Glutamatergic neuron (in vitro differentiated cells): ENCODE measurements at regions not wholly inside any gene's neighbourhood (a gene's known extent, or its start where the extent isn't known, plus 50 kb on each side); places are given as distances from the start of the nearest gene placed in this dataset.

Experiments used
- DNase-seq: peaks from one replicate; pipeline ENCODE4 v3.0.0; 2022
- H3K27ac Mint-ChIP-seq: one replicate; pipeline ENCODE4 v1.8.0; 2020; ENCODE audit warnings: mild to moderate bottlenecking, mixed read lengths, inconsistent platforms; ENCODE audit not compliant: unreplicated experiment
- H3K27me3 Mint-ChIP-seq: one replicate; pipeline ENCODE4 v1.8.0; 2020; ENCODE audit warnings: mild to moderate bottlenecking, moderate library complexity, mixed read lengths, inconsistent platforms; ENCODE audit not compliant: unreplicated experiment
- H3K36me3 Mint-ChIP-seq: one replicate; pipeline ENCODE4 v1.8.0; 2020; ENCODE audit warnings: mild to moderate bottlenecking, mixed read lengths, inconsistent platforms; ENCODE audit not compliant: unreplicated experiment
- H3K4me1 Mint-ChIP-seq: one replicate; pipeline ENCODE4 v1.8.0; 2020; ENCODE audit warnings: mild to moderate bottlenecking, low read depth, mixed read lengths, inconsistent platforms; ENCODE audit not compliant: unreplicated experiment
- H3K4me3 Mint-ChIP-seq: one replicate; pipeline ENCODE4 v1.8.0; 2020; ENCODE audit warnings: mild to moderate bottlenecking, mixed read lengths, inconsistent platforms; ENCODE audit not compliant: unreplicated experiment
- H3K9me3 Mint-ChIP-seq: one replicate; pipeline ENCODE4 v1.8.0; 2020; ENCODE audit warnings: mild to moderate bottlenecking, moderate library complexity, mixed read lengths, inconsistent platforms; ENCODE audit not compliant: unreplicated experiment
- CTCF ChIP-seq: fragments of 200-600 bp; sonication (generic); IDR thresholded peaks from one replicate; pipeline ENCODE4 v1.5.0; 2021; ENCODE audit not compliant: partially characterized antibody, unreplicated experiment

- Mint-ChIP-seq H3K27ac (no peak overlapping the region), H3K9me3 (peaks cover 6% of the 10 kb centered on the region)
- no peak for DNase-seq
Measured at GRCh38 chr3:16086690-16087089, 87.8 kb upstream of the GALNT15 start.

GRCh38 chr3:16088496-16088895, 86.0 kb upstream of the GALNT15 start:
- no peaks in the 10 kb centered on the region for H3K9me3 Mint-ChIP-seq
- H3K27me3 Mint-ChIP-seq: no peaks in the 10 kb centered on the region
- no peak overlapping the region for H3K4me3 Mint-ChIP-seq
- H3K4me1 Mint-ChIP-seq: no peaks in the 10 kb centered on the region
- DNase-seq: no peak
- no peak overlapping the region for H3K27ac Mint-ChIP-seq
- H3K36me3 Mint-ChIP-seq: no peaks in the 10 kb centered on the region
- no peak for TF ChIP-seq CTCF

More at GRCh38 chr3:16086690-16087089, 87.8 kb upstream of the GALNT15 start:
- Mint-ChIP-seq H3K4me3 (no peak overlapping the region), H3K4me1 (no peaks in the 10 kb centered on the region), H3K27me3 (peaks cover 3% of the 10 kb centered on the region), H3K36me3 (peaks cover 14% of the 10 kb centered on the region)
- TF ChIP-seq CTCF: no peak

GRCh38 chr3:16089521-16089920, 85.0 kb upstream of the GALNT15 start:
- H3K36me3 Mint-ChIP-seq: no peaks in the 10 kb centered on the region
- H3K4me3 Mint-ChIP-seq: no peak overlapping the region
- H3K27ac Mint-ChIP-seq: no peak overlapping the region
- DNase-seq: no peak
- no peaks in the 10 kb centered on the region for H3K27me3 Mint-ChIP-seq
- H3K9me3 Mint-ChIP-seq: no peaks in the 10 kb centered on the region
- no peaks in the 10 kb centered on the region for H3K4me1 Mint-ChIP-seq
- no peak for TF ChIP-seq CTCF

- H3K36me3 Mint-ChIP-seq: no peaks in the 10 kb centered on the region
- no peaks in the 10 kb centered on the region for H3K27me3 Mint-ChIP-seq
- H3K4me3 Mint-ChIP-seq: no peak overlapping the region
- H3K27ac Mint-ChIP-seq: no peak overlapping the region
- no peaks in the 10 kb centered on the region for H3K4me1 Mint-ChIP-seq
- TF ChIP-seq CTCF: no peak
- no peaks in the 10 kb centered on the region for H3K9me3 Mint-ChIP-seq
- DNase-seq: no peak
Measured at GRCh38 chr3:16090024-16090423, 84.5 kb upstream of the GALNT15 start.

GRCh38 chr3:16090706-16091105, 83.8 kb upstream of the GALNT15 start:
- Mint-ChIP-seq H3K36me3 (no peaks in the 10 kb centered on the region), H3K9me3 (no peaks in the 10 kb centered on the region), H3K27ac (no peak overlapping the region), H3K27me3 (no peaks in the 10 kb centered on the region), H3K4me1 (no peaks in the 10 kb centered on the region), H3K4me3 (no peak overlapping the region)
- TF ChIP-seq CTCF: no peak
- no peak for DNase-seq
